ENCODE measurements at regions not wholly inside any gene's neighbourhood (a gene's known extent, or its start where the extent isn't known, plus 50 kb on each side); places are given as distances from the start of the nearest gene placed in this dataset.

DNA sequence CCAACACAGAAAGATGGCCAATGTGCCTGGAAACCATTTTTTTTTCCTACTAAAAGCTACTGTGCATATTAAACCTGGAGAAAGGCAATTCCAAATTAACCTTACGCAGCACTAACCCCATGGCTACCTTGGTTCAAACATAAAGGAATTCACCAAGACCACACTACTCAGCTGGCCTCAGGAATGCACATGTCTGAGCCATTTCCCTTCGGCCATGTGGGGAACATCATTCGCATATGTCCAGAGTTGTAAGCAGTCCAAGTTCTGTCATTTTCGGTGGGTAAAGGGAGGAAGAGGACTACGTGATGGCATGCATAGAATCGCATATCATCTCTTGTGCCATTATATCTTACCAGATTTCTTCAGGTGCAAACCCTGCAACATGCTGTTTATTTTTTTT is 175.4 kb downstream of the NTMT2 start:
- Histone ChIP-seq H3K9me3 (replicated peaks in 1 of 11) (peaks cover 0 to 8% (median 0%) of the 10 kb centered on the region in 11 experiments; a peak in 2 of 22 replicates), H3K27ac (no peak overlapping the region), H3K9ac (no peak overlapping the region), H3K4me3 (no peak overlapping the region), H3K36me3 (no peaks in the 10 kb centered on the region), H3K4me1 (no peaks in the 10 kb centered on the region), H3K27me3 (no peaks in the 10 kb centered on the region), H4K20me1 (no peaks in the 10 kb centered on the region), H3K4me2 (no peak overlapping the region)
- TF ChIP-seq Cebpa-rat (IDR thresholded peaks at IDR 0.05), result no peak

DNA sequence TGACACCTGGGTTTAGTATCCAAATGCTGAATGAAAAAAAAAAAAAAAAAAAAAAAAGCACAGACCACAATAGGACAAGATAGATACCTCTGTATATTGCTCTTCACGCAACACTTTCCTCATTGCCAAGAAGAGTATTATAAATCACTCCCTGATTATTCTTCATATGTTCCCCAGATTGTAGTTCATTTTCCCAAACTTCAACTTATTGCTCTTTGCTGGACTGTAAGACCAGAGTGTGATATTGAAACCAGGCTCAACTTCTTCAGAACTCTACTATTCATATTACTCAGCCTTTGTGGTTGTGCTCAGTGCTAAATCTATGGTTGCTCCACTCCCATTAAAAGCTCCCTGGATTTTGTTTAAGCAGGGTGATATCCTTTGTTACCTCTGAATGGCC is 180.4 kb downstream of the NTMT2 start:
- Histone ChIP-seq H3K4me1 (no peaks in the 10 kb centered on the region), H4K20me1 (no peaks in the 10 kb centered on the region), H3K9me3 (replicated peaks in 1 of 11) (peaks cover 0 to 8% (median 0%) of the 10 kb centered on the region in 11 experiments; a peak in 2 of 22 replicates), H3K4me3 (no peak overlapping the region), H3K36me3 (no peaks in the 10 kb centered on the region), H3K27ac (no peak overlapping the region), H3K9ac (no peak overlapping the region), H3K27me3 (no peaks in the 10 kb centered on the region), H3K4me2 (no peak overlapping the region)
- TF ChIP-seq Cebpa-rat (IDR thresholded peaks at IDR 0.05), result no peak

DNA sequence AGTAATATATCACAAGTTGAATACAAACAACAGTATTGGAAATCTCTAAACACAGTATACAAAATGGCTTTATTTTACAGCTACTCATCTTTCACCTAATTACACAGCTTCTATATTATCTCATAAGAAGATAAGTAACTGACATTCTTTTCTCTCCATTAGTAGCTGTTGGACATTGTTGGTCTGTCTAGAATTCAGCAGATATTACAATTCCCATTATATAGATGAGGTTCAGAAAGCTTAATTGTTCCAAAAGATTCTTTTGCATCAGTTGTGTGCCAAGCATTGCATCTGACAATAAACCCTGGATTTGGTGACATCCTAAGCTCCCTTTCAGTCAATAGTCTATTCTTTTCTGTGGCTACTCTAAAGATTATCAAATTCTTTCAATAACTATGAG is 187.0 kb downstream of the NTMT2 start:
- H3K9me3 ChIP-seq (replicated peaks in 1 of 11), result peaks cover 0 to 7% (median 0%) of the 10 kb centered on the region in 11 experiments; a peak in 3 of 22 replicates
- no peak overlapping the region for H3K27ac ChIP-seq
- H3K36me3 ChIP-seq, result no peaks in the 10 kb centered on the region
- no peaks in the 10 kb centered on the region for H3K4me1 ChIP-seq
- no peak overlapping the region for H3K9ac ChIP-seq
- H3K27me3 ChIP-seq, result no peaks in the 10 kb centered on the region
- no peak for TF ChIP-seq Cebpa-rat (IDR thresholded peaks at IDR 0.05)
- H3K4me2 ChIP-seq, result no peak overlapping the region
- H3K4me3 ChIP-seq, result no peak overlapping the region
- no peaks in the 10 kb centered on the region for H4K20me1 ChIP-seq

DNA sequence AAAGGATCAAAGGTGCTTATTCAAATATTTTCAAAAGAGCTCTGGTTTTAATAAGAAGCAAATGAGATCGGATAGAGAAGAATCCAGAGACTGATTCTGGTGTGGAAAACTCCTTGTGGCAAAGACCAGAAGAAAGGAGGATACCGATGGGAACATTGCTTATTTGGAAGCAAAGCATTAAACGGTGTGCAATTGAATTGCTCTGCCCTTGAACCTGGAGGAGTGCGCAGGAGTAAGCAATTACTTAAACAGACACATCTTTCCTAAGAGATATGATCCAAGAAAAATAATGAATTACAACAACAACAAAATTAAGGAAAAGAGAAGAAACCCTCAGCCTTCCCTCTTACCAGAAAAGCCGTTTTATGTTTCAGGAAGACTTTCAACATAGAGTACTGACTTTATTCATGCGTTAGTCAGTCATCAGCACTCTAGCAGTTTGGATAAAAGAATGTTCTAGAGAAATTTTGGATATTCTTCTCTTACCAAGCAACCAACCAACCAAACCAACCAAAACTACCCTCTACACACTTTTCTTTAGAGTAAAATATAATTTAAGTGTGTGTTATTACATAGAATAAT is 191.7 kb downstream of the NTMT2 start:
- Histone ChIP-seq H3K4me2 (no peak overlapping the region), H3K27ac (no peak overlapping the region), H3K36me3 (no peaks in the 10 kb centered on the region), H3K9ac (no peak overlapping the region), H3K27me3 (no peaks in the 10 kb centered on the region), H3K4me3 (no peak overlapping the region), H3K9me3 (replicated peaks in 1 of 11) (peaks cover 0 to 7% (median 0%) of the 10 kb centered on the region in 11 experiments; a peak in 3 of 22 replicates), H4K20me1 (no peaks in the 10 kb centered on the region), H3K4me1 (no peaks in the 10 kb centered on the region)
- no peak for TF ChIP-seq Cebpa-rat (IDR thresholded peaks at IDR 0.05)

- Histone ChIP-seq H4K20me1 (no peaks in the 10 kb centered on the region), H3K36me3 (no peaks in the 10 kb centered on the region), H3K9me3 (replicated peaks in 1 of 11) (peaks cover 0 to 4% (median 0%) of the 10 kb centered on the region in 11 experiments; a peak in 2 of 22 replicates), H3K27me3 (no peaks in the 10 kb centered on the region), H3K27ac (no peak overlapping the region), H3K4me3 (no peak overlapping the region), H3K9ac (no peak overlapping the region), H3K4me1 (no peaks in the 10 kb centered on the region), H3K4me2 (no peak overlapping the region)
- TF ChIP-seq Cebpa-rat (IDR thresholded peaks at IDR 0.05), result no peak
Observed at GRCh38 chr1:170339534-170339933, 192.4 kb upstream of the GORAB start.

DNA sequence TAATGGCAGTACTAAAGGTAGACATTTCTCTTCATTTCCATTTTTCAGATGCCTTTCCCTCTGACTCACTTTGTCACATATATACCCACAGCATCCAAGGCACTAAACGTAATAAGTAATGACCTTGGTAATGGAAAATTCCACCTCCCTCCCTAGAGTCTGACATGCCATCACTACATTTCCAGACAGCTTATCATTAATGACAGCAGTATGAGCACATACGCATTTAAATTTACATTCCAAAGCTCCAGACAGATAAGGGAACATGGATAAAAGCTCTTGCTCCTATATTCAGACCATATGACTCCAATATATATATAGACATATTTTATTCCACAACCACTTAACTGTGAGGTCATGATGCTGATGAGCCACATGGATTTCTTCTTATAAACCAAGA is 191.7 kb upstream of the GORAB start:
- H3K4me3 ChIP-seq, result no peak overlapping the region
- no peak overlapping the region for H3K4me2 ChIP-seq
- H3K4me1 ChIP-seq, result no peaks in the 10 kb centered on the region
- no peak for TF ChIP-seq Cebpa-rat (IDR thresholded peaks at IDR 0.05)
- H4K20me1 ChIP-seq, result no peaks in the 10 kb centered on the region
- no peaks in the 10 kb centered on the region for H3K36me3 ChIP-seq
- no peaks in the 10 kb centered on the region for H3K9me3 ChIP-seq (replicated peaks in 1 of 11)
- no peaks in the 10 kb centered on the region for H3K27me3 ChIP-seq
- no peak overlapping the region for H3K9ac ChIP-seq
- H3K27ac ChIP-seq, result no peak overlapping the region

GRCh38 chr1:170351366-170351946 is 180.5 kb upstream of the GORAB start:
- Histone ChIP-seq H3K9me3 (replicated peaks in 1 of 11) (no peaks in the 10 kb centered on the region), H3K27ac (no peak overlapping the region), H3K4me2 (no peak overlapping the region), H3K4me1 (no peaks in the 10 kb centered on the region), H3K27me3 (no peaks in the 10 kb centered on the region), H3K9ac (no peak overlapping the region), H3K36me3 (no peaks in the 10 kb centered on the region), H4K20me1 (no peaks in the 10 kb centered on the region), H3K4me3 (no peak overlapping the region)
- TF ChIP-seq Cebpa-rat (IDR thresholded peaks at IDR 0.05), result no peak

- H3K36me3 ChIP-seq, result no peaks in the 10 kb centered on the region
- H3K4me1 ChIP-seq, result no peaks in the 10 kb centered on the region
- H3K4me2 ChIP-seq, result no peak overlapping the region
- 0 out of 22 replicates have a peak, but pooled peaks cover 0 to 2% (median 0%) of the 10 kb centered on the region in 11 experiments for H3K9me3 ChIP-seq (replicated peaks in 1 of 11)
- H3K27me3 ChIP-seq, result no peaks in the 10 kb centered on the region
- H3K9ac ChIP-seq, result no peak overlapping the region
- no peak for TF ChIP-seq Cebpa-rat (IDR thresholded peaks at IDR 0.05)
- no peaks in the 10 kb centered on the region for H4K20me1 ChIP-seq
- H3K27ac ChIP-seq, result no peak overlapping the region
- no peak overlapping the region for H3K4me3 ChIP-seq
Observed at GRCh38 chr1:170354246-170354645, 177.7 kb upstream of the GORAB start.

DNA sequence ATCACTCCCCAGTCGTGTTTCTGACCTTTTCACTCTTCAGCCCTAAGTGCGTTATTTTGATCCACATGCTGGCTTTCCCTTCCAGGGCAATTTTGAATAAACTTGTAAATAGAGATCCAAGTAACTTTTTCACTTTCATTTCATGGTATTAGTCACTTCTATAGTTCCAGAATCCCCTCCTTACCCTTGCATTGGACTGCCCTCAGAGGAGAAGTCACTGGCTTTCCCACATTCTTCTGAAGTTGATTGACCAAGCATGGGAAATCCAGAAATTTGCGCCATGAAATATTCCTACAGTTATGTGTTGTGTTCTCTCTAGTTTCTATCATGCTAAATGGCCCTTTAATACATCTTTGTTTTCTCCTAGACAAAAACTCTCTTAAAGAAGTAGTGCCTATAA is 177.3 kb upstream of the GORAB start:
- Histone ChIP-seq H4K20me1 (no peaks in the 10 kb centered on the region), H3K4me1 (no peaks in the 10 kb centered on the region), H3K36me3 (no peaks in the 10 kb centered on the region), H3K27ac (no peak overlapping the region), H3K9me3 (replicated peaks in 1 of 11) (peaks cover 0 to 6% (median 0%) of the 10 kb centered on the region in 11 experiments; a peak in 2 of 22 replicates), H3K4me3 (no peak overlapping the region), H3K4me2 (no peak overlapping the region), H3K27me3 (no peaks in the 10 kb centered on the region), H3K9ac (no peak overlapping the region)
- TF ChIP-seq Cebpa-rat (IDR thresholded peaks at IDR 0.05), result no peak

GRCh38 chr1:170355267-170355801 is 176.6 kb upstream of the GORAB start:
- no peak for TF ChIP-seq Cebpa-rat (IDR thresholded peaks at IDR 0.05)
- H3K27ac ChIP-seq, result no peak overlapping the region
- H3K4me1 ChIP-seq, result no peaks in the 10 kb centered on the region
- H3K9ac ChIP-seq, result no peak overlapping the region
- peaks cover 0 to 9% (median 0%) of the 10 kb centered on the region in 11 experiments; a peak in 2 of 22 replicates for H3K9me3 ChIP-seq (replicated peaks in 1 of 11)
- H3K27me3 ChIP-seq, result no peaks in the 10 kb centered on the region
- no peaks in the 10 kb centered on the region for H3K36me3 ChIP-seq
- H3K4me3 ChIP-seq, result no peak overlapping the region
- H3K4me2 ChIP-seq, result no peak overlapping the region
- no peaks in the 10 kb centered on the region for H4K20me1 ChIP-seq

Data from BLaER1 treated with 17β-estradiol and CSF1 and Interleukin-3, amounts not matched to agents 10 nM and 100 nM (cell line).